SK-N-SH (cell line): ENCODE measurements at regions not wholly inside any gene's neighbourhood (a gene's known extent, or its start where the extent isn't known, plus 50 kb on each side); places are given as distances from the start of the nearest gene placed in this dataset.

Experiments
- CTCF ChIP-seq: fragments of 200-600 bp; sonication (generic); IDR thresholded peaks from 2 replicates; pipeline ENCODE4 v1.6.1; 2017; ENCODE audit warnings: antibody characterized with exemption, mild to moderate bottlenecking, moderate library complexity
- JUND ChIP-seq: IDR thresholded peaks from 2 replicates; pipeline ENCODE4 v1.4.0; 2012
- MAX ChIP-seq: IDR thresholded peaks from 2 replicates; pipeline ENCODE4 v1.4.0; 2012; ENCODE audit warnings: low read depth
- POLR2AphosphoS5 ChIP-seq: IDR thresholded peaks from 2 replicates; pipeline ENCODE4 v1.6.1; 2012; ENCODE audit warnings: low read depth, low read length
- TAF1 ChIP-seq: IDR thresholded peaks from 2 replicates; pipeline ENCODE4 v1.6.1; 2012; ENCODE audit warnings: low read depth, mild to moderate bottlenecking, low read length, moderate library complexity, borderline replicate concordance

GRCh38 chr12:102728506-102729242 lies 188.4 kb downstream of the PAH start:
- no peak for TF ChIP-seq POLR2AphosphoS5
- TF ChIP-seq CTCF, result no peak
- no peak for TF ChIP-seq TAF1
- TF ChIP-seq MAX, result no peak
- no peak for TF ChIP-seq JUND
